ENCODE measurements at regions not wholly inside any gene's neighbourhood (a gene's known extent, or its start where the extent isn't known, plus 50 kb on each side); places are given as distances from the start of the nearest gene placed in this dataset.
"Not testable (repeated sequence)": the region's sequence is repeated elsewhere in the genome, so short reads cannot be mapped to it uniquely, and the experiment has no call there.

- DNase-seq = no peak
Observed at GRCh38 chr21:31449921-31450535, 106.0 kb upstream of the TIAM1 start.

GRCh38 chr21:31448496-31448895 lies 104.4 kb upstream of the TIAM1 start:
- no peak for DNase-seq

- no peak for DNase-seq
Observed at GRCh38 chr21:31447505-31447904, 103.4 kb upstream of the TIAM1 start.

- no peak for DNase-seq
Observed at GRCh38 chr21:31446226-31446855, 102.3 kb upstream of the TIAM1 start.

GRCh38 chr21:31445137-31445536 lies 101.1 kb upstream of the TIAM1 start:
- no peak for DNase-seq

- DNase-seq = no peak
Observed at GRCh38 chr21:31443736-31444521, 99.9 kb upstream of the TIAM1 start.

- DNase-seq = no peak
Observed at GRCh38 chr21:31442339-31442738, 98.3 kb upstream of the TIAM1 start.

GRCh38 chr21:31429506-31429905 lies 85.4 kb upstream of the TIAM1 start:
- no peak for DNase-seq

GRCh38 chr21:31426235-31426797 lies 82.3 kb upstream of the TIAM1 start:
- no peak for DNase-seq

GRCh38 chr21:31425138-31425537 lies 81.1 kb upstream of the TIAM1 start:
- DNase-seq = no peak

GRCh38 chr21:31424058-31424457 lies 80.0 kb upstream of the TIAM1 start:
- no peak for DNase-seq

- no peak for DNase-seq
Observed at GRCh38 chr21:31420988-31421387, 76.9 kb upstream of the TIAM1 start.

GRCh38 chr21:31420354-31420753 lies 76.3 kb upstream of the TIAM1 start:
- no peak for DNase-seq

- DNase-seq = no peak
Observed at GRCh38 chr21:31418377-31419001, 74.4 kb upstream of the TIAM1 start.

GRCh38 chr21:31417214-31417613 lies 73.2 kb upstream of the TIAM1 start:
- DNase-seq = not testable (repeated sequence)

GRCh38 chr21:31416465-31416864 lies 72.4 kb upstream of the TIAM1 start:
- no peak for DNase-seq

- no peak for DNase-seq
Observed at GRCh38 chr21:31414263-31415000, 70.4 kb upstream of the TIAM1 start.

GRCh38 chr21:31413698-31414097 lies 69.6 kb upstream of the TIAM1 start:
- DNase-seq = no peak

GRCh38 chr21:31410499-31411131 lies 66.6 kb upstream of the TIAM1 start:
- no peak for DNase-seq

- DNase-seq = no peak
Observed at GRCh38 chr21:31409831-31410487, 65.9 kb upstream of the TIAM1 start.

GRCh38 chr21:31408301-31409088 lies 64.4 kb upstream of the TIAM1 start:
- no peak for DNase-seq
